SK-N-SH (cell line): ENCODE measurements at regions not wholly inside any gene's neighbourhood (a gene's known extent, or its start where the extent isn't known, plus 50 kb on each side); places are given as distances from the start of the nearest gene placed in this dataset.

Experiments used
- CTCF ChIA-PET: fragments of 300-600, 350-600 bp; formaldehyde crosslinking; extraction: SDS; loops from one replicate; lab custom pipeline; 2021; lab: Yijun Ruan, JAX
- POLR2A ChIA-PET: fragments of 350-600 bp; sonication (Branson Sonifier 250); formaldehyde crosslinking; extraction: SDS; loops from one replicate; lab custom pipeline; 2020; ENCODE audit warnings: antibody characterized with exemption, inconsistent platforms; lab: Yijun Ruan, JAX
- DNase-seq: peaks from one replicate; pipeline ENCODE4 v3.0.0; 2012
- H2AFZ ChIP-seq: fragments of 200-600 bp; sonication (generic); 2 replicates; pipeline ENCODE4 v1.8.1; 2016; ENCODE audit warnings: antibody characterized with exemption, mild to moderate bottlenecking, low read depth
- H3F3A ChIP-seq: fragments of 200-600 bp; sonication (generic); replicated peaks from 2 replicates; pipeline ENCODE3; 2016; ENCODE audit warnings: antibody characterized with exemption, mild to moderate bottlenecking; ENCODE audit not compliant: insufficient read depth
- H3K27ac ChIP-seq, 2 experiments: fragments of 200-500 bp in 1 of 2; fragments of 200-600 bp in 1 of 2; sonication (Bioruptor generic) in 1 of 2; sonication (generic), shearing (Covaris generic) in 1 of 2; 2 replicates each; pipeline versions ENCODE4 v1.5.1 to v1.6.1; 2014 to 2016; ENCODE audit warnings: low read depth in 2 of 2, inconsistent platforms in 1 of 2, low read length in 1 of 2, mild to moderate bottlenecking in 1 of 2, mixed read lengths in 1 of 2
- H3K27me3 ChIP-seq: fragments of 200-600 bp; sonication (generic), shearing (Covaris generic); 2 replicates; pipeline ENCODE4 v1.6.1; 2016; ENCODE audit warnings: mixed run types; ENCODE audit not compliant: insufficient read depth
- H3K36me3 ChIP-seq, 2 experiments: fragments of 200-500 bp in 1 of 2; fragments of 200-600 bp in 1 of 2; sonication (Bioruptor generic) in 1 of 2; sonication (generic) in 1 of 2; replicated peaks in 1 of 2; 2 replicates each; pipeline versions ENCODE3 to v1.5.1; 2014 to 2016; ENCODE audit warnings: low read length in 1 of 2, mild to moderate bottlenecking in 1 of 2; ENCODE audit not compliant: insufficient read depth in 2 of 2, control insufficient read depth in 1 of 2
- H3K4me1 ChIP-seq, 2 experiments: fragments of 200-500 bp in 1 of 2; fragments of 200-600 bp in 1 of 2; sonication (Bioruptor generic) in 1 of 2; sonication (generic), shearing (Covaris generic) in 1 of 2; 2 replicates each; pipeline versions ENCODE4 v1.5.1 to v1.6.1; 2014 to 2016; ENCODE audit warnings: low read depth in 1 of 2, low read length in 1 of 2, mixed run types in 1 of 2; ENCODE audit not compliant: insufficient read depth in 2 of 2, control insufficient read depth in 1 of 2
- H3K4me2 ChIP-seq: fragments of 200-600 bp; sonication (generic), shearing (Covaris generic); 2 replicates; pipeline ENCODE4 v1.6.1; 2017; ENCODE audit warnings: mixed run types
- H3K4me3 ChIP-seq, 2 experiments: fragments of 200-500 bp in 1 of 2; fragments of 200-600 bp in 1 of 2; sonication (Bioruptor generic) in 1 of 2; sonication (generic), shearing (Covaris generic) in 1 of 2; 2 replicates each; pipeline versions ENCODE4 v1.5.1 to v1.8.1; 2014 to 2016; ENCODE audit warnings: low read depth in 2 of 2, inconsistent platforms in 1 of 2, low read length in 1 of 2, mild to moderate bottlenecking in 1 of 2, mixed read lengths in 1 of 2, moderate library complexity in 1 of 2
- H3K79me2 ChIP-seq: fragments of 200-600 bp; sonication (generic); 2 replicates; pipeline ENCODE4 v1.8.1; 2017; ENCODE audit warnings: mild to moderate bottlenecking; ENCODE audit not compliant: insufficient read depth
- H3K9ac ChIP-seq: fragments of 200-600 bp; sonication (generic); 2 replicates; pipeline ENCODE4 v1.6.1; 2017; ENCODE audit warnings: mixed run types
- H3K9me2 ChIP-seq: fragments of 200-600 bp; sonication (generic); 2 replicates; pipeline ENCODE4 v1.6.1; 2017; ENCODE audit warnings: mixed run types
- H3K9me3 ChIP-seq: fragments of 200-600 bp; sonication (generic); 2 replicates; pipeline ENCODE4 v1.6.1; 2017; ENCODE audit warnings: mixed run types, mild to moderate bottlenecking, moderate library complexity
- H4K20me1 ChIP-seq: fragments of 200-600 bp; sonication (generic); 2 replicates; pipeline ENCODE4 v1.6.1; 2017; ENCODE audit warnings: mild to moderate bottlenecking, mixed run types; ENCODE audit not compliant: insufficient read depth
- CHD2 ChIP-seq: fragments of 150-350 bp; IDR thresholded peaks from 2 replicates; pipeline ENCODE4 v1.6.1; 2018; ENCODE audit warnings: low read length; ENCODE audit not compliant: partially characterized antibody
- EZH2phosphoT487 ChIP-seq: fragments of 200-600 bp; sonication (generic); IDR thresholded peaks from 2 replicates; pipeline ENCODE4 v1.6.1; 2017; ENCODE audit warnings: low read depth, mixed run types, mild to moderate bottlenecking, antibody characterized with exemption, moderate library complexity, borderline replicate concordance
- FOSL2 ChIP-seq: IDR thresholded peaks from 2 replicates; pipeline ENCODE4 v1.4.0; 2012; ENCODE audit warnings: low read depth, mild to moderate bottlenecking, moderate library complexity, borderline replicate concordance
- FOXM1 ChIP-seq: IDR thresholded peaks from 2 replicates; pipeline ENCODE4 v1.4.0; 2012; ENCODE audit warnings: low read depth, mild to moderate bottlenecking
- NRF1 ChIP-seq: IDR thresholded peaks from 2 replicates; pipeline ENCODE4 v1.6.1; 2012; ENCODE audit warnings: low read depth, mild to moderate bottlenecking, low read length
- RCOR1 ChIP-seq: fragments of 150-350 bp; IDR thresholded peaks from 2 replicates; pipeline ENCODE4 v1.6.1; 2017; ENCODE audit warnings: antibody characterized with exemption, low read length
- SIN3A ChIP-seq: IDR thresholded peaks from 2 replicates; pipeline ENCODE4 v1.6.1; 2012; ENCODE audit warnings: low read depth, mild to moderate bottlenecking, low read length, moderate library complexity, borderline replicate concordance
- SMC3 ChIP-seq: IDR thresholded peaks from 2 replicates; pipeline ENCODE4 v1.6.1; 2012; ENCODE audit warnings: low read depth, low read length, improper control_type of control experiment
- TAF1 ChIP-seq: IDR thresholded peaks from 2 replicates; pipeline ENCODE4 v1.6.1; 2012; ENCODE audit warnings: low read depth, mild to moderate bottlenecking, low read length, moderate library complexity, borderline replicate concordance
- WGBS: methylation state at CpG from one replicate; pipeline ENCODE4 v1.1.6; 2017; ENCODE audit warnings: low lambda C conversion rate; 5-methylcytosine and 5-hydroxymethylcytosine counted together
- TF ChIP-seq, protein P1 (sequence below): IDR thresholded peaks from 2 replicates; pipeline ENCODE4 v1.6.1; 2012; ENCODE audit warnings: mild to moderate bottlenecking, low read depth, low read length, moderate library complexity
- TF ChIP-seq, protein P2 (sequence below): IDR thresholded peaks from 2 replicates; pipeline ENCODE4 v1.4.0; 2012; ENCODE audit warnings: low read depth, borderline replicate concordance
- TF ChIP-seq, protein P3 (sequence below): IDR thresholded peaks from 2 replicates; pipeline ENCODE4 v1.4.0; 2012; ENCODE audit warnings: low read depth
- TF ChIP-seq, protein P4 (sequence below): fragments of 150-350 bp; IDR thresholded peaks from 2 replicates; pipeline ENCODE4 v1.6.1; 2016; ENCODE audit warnings: mild to moderate bottlenecking, low read depth, low read length

DNA sequence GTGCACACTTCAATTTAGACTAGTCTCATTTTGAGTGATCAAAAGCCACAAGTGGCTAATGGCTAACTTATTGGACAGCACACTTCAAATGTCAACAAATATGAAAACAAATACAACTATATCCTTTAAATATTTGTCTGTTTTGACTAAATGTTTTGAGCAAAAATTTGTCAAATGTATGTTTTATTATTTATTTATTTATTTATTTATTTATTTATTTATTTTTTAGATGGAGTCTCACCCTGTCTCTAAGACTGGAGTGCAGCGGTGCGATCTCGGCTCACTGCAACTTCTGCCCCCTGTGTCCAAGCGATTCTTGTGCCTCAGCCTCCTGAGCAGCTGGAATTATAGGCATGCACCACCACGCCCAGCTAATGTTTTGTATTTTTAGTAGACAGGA lies 1392.1 kb upstream of the WWC1 start:
- Histone ChIP-seq H3K9me3 (no peaks in the 10 kb centered on the region), H4K20me1 (no peaks in the 10 kb centered on the region), H3K4me1 (no peaks in the 10 kb centered on the region), H3K79me2 (no peaks in the 10 kb centered on the region), H3K4me3 (no peak overlapping the region), H3K4me2 (no peak overlapping the region), H3K9ac (no peak overlapping the region), H3K27me3 (no peaks in the 10 kb centered on the region), H3F3A (no peaks in the 10 kb centered on the region), H3K36me3 (no peaks in the 10 kb centered on the region), H2AFZ (no peak overlapping the region), H3K27ac (no peak overlapping the region), H3K9me2 (no peaks in the 10 kb centered on the region)
- TF ChIP-seq FOXM1 (no peak), SIN3A (no peak), FOSL2 (no peak), RCOR1 (no peak)
- TF ChIP-seq, protein P1, sequence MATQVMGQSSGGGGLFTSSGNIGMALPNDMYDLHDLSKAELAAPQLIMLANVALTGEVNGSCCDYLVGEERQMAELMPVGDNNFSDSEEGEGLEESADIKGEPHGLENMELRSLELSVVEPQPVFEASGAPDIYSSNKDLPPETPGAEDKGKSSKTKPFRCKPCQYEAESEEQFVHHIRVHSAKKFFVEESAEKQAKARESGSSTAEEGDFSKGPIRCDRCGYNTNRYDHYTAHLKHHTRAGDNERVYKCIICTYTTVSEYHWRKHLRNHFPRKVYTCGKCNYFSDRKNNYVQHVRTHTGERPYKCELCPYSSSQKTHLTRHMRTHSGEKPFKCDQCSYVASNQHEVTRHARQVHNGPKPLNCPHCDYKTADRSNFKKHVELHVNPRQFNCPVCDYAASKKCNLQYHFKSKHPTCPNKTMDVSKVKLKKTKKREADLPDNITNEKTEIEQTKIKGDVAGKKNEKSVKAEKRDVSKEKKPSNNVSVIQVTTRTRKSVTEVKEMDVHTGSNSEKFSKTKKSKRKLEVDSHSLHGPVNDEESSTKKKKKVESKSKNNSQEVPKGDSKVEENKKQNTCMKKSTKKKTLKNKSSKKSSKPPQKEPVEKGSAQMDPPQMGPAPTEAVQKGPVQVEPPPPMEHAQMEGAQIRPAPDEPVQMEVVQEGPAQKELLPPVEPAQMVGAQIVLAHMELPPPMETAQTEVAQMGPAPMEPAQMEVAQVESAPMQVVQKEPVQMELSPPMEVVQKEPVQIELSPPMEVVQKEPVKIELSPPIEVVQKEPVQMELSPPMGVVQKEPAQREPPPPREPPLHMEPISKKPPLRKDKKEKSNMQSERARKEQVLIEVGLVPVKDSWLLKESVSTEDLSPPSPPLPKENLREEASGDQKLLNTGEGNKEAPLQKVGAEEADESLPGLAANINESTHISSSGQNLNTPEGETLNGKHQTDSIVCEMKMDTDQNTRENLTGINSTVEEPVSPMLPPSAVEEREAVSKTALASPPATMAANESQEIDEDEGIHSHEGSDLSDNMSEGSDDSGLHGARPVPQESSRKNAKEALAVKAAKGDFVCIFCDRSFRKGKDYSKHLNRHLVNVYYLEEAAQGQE = no peak
- TF ChIP-seq, protein P2, sequence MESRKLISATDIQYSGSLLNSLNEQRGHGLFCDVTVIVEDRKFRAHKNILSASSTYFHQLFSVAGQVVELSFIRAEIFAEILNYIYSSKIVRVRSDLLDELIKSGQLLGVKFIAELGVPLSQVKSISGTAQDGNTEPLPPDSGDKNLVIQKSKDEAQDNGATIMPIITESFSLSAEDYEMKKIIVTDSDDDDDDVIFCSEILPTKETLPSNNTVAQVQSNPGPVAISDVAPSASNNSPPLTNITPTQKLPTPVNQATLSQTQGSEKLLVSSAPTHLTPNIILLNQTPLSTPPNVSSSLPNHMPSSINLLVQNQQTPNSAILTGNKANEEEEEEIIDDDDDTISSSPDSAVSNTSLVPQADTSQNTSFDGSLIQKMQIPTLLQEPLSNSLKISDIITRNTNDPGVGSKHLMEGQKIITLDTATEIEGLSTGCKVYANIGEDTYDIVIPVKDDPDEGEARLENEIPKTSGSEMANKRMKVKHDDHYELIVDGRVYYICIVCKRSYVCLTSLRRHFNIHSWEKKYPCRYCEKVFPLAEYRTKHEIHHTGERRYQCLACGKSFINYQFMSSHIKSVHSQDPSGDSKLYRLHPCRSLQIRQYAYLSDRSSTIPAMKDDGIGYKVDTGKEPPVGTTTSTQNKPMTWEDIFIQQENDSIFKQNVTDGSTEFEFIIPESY = no peak
- POLR2A ChIA-PET = no interaction called here
- no peak for DNase-seq
- CTCF ChIA-PET = no interaction called here
- WGBS = 74% methylated on average over 5 of the region's 5 CpGs

DNA sequence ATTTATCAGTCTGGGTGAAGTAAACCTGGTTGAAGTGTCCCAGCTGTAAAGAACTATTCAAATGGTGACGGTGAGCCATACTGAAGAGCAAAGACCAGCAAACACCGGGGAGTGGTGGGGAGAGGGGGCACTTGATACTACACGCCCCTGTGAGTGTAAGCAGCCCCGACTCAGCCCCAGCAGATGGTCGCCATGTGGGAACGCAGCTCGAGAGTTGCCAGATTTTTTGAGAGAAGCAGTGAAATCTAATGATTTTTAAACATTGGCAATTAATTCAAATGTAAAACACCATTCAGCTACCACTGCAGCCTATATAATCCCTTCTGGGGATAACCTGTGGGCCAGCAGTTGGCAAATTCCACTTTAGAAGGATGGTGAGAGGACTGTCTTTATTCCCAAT lies 1386.9 kb upstream of the WWC1 start:
- no peak for DNase-seq
- H3K9ac ChIP-seq = no peak overlapping the region
- H3K9me3 ChIP-seq = no peaks in the 10 kb centered on the region
- 40% methylated on average over 7 of the region's 7 CpGs for WGBS
- H3F3A ChIP-seq = no peaks in the 10 kb centered on the region
- no peaks in the 10 kb centered on the region for H3K4me1 ChIP-seq
- H3K9me2 ChIP-seq = no peaks in the 10 kb centered on the region
- POLR2A ChIA-PET = no interaction called here
- H3K36me3 ChIP-seq = no peaks in the 10 kb centered on the region
- H2AFZ ChIP-seq = no peak overlapping the region
- H3K4me3 ChIP-seq = no peak overlapping the region
- CTCF ChIA-PET = no interaction called here
- H3K27ac ChIP-seq = no peak overlapping the region
- H4K20me1 ChIP-seq = no peaks in the 10 kb centered on the region
- no peaks in the 10 kb centered on the region for H3K27me3 ChIP-seq
- H3K4me2 ChIP-seq = no peak overlapping the region
- H3K79me2 ChIP-seq = no peaks in the 10 kb centered on the region; the same call in 1 of the 2 replicates
- TF ChIP-seq TAF1 (no peak), RCOR1 (no peak), CHD2 (no peak), SMC3 (no peak), FOXM1 (no peak), SIN3A (no peak), EZH2phosphoT487 (no peak), NRF1 (no peak)
- TF ChIP-seq, protein P3, sequence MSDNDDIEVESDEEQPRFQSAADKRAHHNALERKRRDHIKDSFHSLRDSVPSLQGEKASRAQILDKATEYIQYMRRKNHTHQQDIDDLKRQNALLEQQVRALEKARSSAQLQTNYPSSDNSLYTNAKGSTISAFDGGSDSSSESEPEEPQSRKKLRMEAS = no peak
- TF ChIP-seq, protein P4, sequence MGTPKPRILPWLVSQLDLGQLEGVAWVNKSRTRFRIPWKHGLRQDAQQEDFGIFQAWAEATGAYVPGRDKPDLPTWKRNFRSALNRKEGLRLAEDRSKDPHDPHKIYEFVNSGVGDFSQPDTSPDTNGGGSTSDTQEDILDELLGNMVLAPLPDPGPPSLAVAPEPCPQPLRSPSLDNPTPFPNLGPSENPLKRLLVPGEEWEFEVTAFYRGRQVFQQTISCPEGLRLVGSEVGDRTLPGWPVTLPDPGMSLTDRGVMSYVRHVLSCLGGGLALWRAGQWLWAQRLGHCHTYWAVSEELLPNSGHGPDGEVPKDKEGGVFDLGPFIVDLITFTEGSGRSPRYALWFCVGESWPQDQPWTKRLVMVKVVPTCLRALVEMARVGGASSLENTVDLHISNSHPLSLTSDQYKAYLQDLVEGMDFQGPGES = no peak
